T47D (cell line): ENCODE measurements at regions not wholly inside any gene's neighbourhood (a gene's known extent, or its start where the extent isn't known, plus 50 kb on each side); places are given as distances from the start of the nearest gene placed in this dataset.
A peak's percentile ranks its signal among the peaks of the same experiment; 100 is the strongest.

Source experiments
- DNase-seq, 2 experiments: peaks; one replicate each; pipeline versions ENCODE4 v3.0.0 to v3.0.0-alpha.2; 2011 to 2012; ENCODE audit warnings: low read depth in 1 of 2, low spot score in 1 of 2
- JUND ChIP-seq: IDR thresholded peaks from 2 replicates; pipeline ENCODE4 v1.6.1; 2012; ENCODE audit warnings: low read depth
- in situ Hi-C: cut with HindIII; loops from 2 replicates; pipeline ENCODE4 v1.10.0; 2016; ENCODE audit warnings: low sequenced_read_pairs, low pct_unique_long_range_greater_than_20kb

DNA sequence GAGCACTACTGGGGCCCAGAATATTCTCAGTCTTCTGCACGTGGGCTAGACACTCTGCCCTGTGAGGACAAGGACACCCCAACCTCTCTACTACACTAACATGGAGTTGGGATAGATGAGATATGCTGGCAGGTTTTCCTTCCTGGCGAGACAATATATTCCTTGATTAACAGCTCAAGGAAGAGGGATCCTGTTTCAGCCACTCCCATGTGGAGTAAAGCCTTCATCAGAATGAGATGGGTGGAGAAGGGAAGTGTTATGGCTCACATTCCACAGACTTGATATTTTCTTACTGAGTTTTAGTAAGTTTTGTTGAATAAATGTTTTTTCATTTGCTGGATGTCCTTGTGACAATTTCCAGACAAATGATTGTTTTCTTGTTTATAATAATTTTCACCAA lies 1187.6 kb downstream of the CDH12 start:
- no peak for DNase-seq
- no peak for TF ChIP-seq JUND
- in situ Hi-C loops, result no loop called here

DNA sequence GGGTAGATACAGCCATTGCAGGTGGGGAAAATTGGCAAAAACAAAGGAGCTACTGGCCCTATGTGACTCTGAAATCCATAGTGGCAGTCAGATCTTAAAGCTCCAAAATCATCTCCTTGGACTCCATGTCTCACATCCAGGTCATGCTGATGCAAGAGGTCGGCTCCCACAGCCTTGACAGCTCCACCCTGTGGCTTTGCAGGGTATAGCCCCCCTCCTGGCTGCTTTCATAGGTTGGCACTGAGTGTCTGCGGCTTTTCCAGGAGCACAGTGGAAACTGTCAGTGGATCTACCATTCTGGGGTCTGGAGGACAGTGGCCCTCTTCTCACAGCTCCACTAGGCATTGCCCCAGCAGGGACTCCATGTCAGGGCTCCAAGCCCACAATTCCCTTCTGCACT lies 1190.1 kb downstream of the CDH12 start:
- no peak for DNase-seq
- in situ Hi-C loops, result no loop called here

DNA sequence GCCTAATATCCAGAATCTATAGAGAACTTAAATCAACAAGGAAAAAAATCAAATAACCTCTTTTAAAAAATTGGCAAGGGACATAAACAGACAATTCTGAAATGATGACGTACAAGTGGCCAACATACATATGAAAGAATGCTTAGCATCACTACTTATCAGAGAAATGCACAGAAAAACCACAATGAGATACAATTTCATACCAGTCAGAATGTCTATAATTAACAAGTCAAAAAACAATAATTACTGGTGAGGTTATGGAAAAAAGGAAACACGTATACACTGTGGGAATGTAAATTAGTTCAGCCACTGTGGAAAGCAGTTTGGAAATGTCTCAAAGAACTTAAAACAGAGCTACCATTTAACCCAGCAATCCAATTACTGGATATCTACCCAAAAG lies 1192.0 kb downstream of the CDH12 start:
- in situ Hi-C loops, result no loop called here
- DNase-seq, result no peak
- no peak for TF ChIP-seq JUND

More for the DNA sequence above, 1190.1 kb downstream of the CDH12 start:
- no peak for TF ChIP-seq JUND

DNA sequence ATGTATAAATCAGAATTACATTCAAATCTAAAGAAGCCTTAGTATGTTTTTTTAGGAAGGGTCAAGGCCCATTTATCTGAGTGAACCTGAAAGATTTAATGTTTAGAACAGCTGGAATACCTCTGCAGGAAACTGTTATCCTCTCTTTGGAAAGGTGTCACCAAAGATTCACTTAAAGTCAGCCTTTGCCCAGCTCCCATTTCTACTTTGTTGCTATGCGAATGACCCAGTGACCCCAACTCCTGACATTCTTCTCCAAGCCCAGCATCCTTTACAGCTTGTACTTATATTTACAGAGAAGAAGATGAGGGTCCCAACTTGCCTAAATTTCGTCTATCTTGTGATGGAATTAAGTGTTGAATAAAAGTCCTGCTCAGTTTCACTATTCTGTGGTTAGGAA lies 1198.6 kb downstream of the CDH12 start:
- no peak for TF ChIP-seq JUND
- no peak for DNase-seq
- in situ Hi-C loops, result no loop called here

DNA sequence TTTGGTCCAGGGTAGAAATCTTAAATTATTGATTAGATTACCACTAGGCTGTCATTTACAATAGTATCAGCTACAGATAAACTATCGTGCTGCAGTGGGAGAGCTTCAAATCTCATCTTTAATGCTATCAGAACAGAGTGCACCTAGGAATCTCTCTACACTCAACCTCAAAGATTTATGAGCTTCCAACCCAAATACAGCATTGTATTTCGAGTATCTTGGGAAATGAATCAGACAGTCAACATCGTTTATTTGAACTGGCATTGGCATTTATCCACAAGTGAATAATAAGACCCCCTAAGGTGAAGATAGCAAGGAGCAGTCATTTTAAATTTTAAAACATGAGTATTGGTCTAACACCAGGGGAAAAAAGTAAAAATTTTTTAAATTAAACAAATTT lies 1203.2 kb downstream of the CDH12 start:
- TF ChIP-seq JUND, result no peak
- in situ Hi-C loops, result no loop called here
- DNase-seq, result no peak

DNA sequence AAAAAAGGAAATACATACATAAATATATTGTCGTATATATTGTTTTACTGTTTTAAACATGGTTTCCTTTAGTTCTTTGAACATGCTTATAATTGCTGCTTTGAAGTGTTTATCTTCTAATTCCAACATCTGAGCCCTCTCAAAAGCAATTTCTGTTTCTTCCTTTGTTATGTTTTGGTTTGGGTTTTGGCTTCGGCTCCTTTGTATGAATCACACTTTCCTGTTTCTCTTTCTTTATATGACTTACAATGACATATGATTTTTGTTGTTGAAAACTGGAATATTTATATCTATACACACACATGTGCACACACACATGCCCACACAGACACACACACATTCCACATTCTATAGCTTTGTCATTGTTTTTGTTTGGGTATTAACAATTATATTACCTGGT lies 1206.7 kb downstream of the CDH12 start:
- in situ Hi-C loops, result no loop called here
- DNase-seq, result no peak
- no peak for TF ChIP-seq JUND

DNA sequence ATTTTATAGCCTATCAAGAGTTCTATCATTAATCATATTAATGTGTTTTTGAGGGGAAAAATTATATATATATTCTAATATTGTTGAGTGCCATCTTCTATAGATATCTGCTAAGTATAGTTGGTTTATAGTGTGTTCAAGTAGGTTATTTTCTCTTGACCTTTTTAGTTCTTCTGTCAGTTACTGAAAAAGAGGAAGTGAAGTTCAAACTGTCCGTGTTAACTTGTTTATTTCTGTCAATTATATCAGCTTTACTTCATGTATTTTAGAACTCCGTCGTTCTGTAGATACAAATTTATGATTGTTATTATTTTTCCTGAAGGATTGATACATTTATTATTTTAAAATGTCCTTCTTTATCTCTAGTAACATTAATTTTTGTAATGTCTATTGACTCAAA lies 1209.1 kb downstream of the CDH12 start:
- TF ChIP-seq JUND, result no peak
- in situ Hi-C loops, result no loop called here
- no peak for DNase-seq

DNA sequence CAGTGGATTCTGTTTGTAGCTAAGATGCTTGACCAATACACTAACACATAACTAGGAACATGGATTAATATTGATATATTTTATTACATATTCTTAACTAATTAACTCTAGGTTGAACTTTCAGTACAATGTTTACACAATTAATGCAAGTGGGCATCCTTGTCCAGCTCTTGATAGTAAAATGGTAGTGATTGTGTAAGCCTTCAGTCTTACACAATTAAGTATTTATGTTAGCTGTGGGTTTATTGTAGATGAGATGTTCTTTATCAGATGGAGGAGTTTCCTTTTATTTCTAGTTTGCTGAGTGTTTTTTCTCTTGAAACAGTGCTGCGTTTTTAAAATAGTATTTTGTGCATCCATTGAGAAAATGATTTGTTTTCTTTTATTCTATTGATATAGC lies 1210.8 kb downstream of the CDH12 start:
- in situ Hi-C loops, result no loop called here
- TF ChIP-seq JUND, result no peak
- DNase-seq, result no peak

DNA sequence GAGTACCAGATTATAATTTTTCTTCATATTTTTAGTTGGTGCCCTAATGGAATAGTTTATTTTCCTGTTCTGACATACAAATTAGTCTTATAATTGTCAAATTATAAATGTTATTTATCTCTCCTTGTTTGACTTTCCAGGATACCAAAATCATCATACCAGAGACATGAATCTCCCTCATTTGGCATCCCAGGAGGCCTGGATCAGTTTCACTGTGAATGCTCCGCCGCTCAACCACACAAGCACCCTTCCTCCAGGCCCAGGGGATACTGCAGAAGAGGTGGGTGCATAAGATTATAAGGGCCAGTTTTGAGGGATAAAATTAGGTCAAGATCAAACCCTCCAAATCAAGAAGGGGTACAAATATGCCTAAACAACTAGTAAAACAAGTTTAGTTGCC lies 1229.3 kb downstream of the CDH12 start:
- in situ Hi-C loops, result no loop called here
- no peak for TF ChIP-seq JUND
- no peak for DNase-seq

DNA sequence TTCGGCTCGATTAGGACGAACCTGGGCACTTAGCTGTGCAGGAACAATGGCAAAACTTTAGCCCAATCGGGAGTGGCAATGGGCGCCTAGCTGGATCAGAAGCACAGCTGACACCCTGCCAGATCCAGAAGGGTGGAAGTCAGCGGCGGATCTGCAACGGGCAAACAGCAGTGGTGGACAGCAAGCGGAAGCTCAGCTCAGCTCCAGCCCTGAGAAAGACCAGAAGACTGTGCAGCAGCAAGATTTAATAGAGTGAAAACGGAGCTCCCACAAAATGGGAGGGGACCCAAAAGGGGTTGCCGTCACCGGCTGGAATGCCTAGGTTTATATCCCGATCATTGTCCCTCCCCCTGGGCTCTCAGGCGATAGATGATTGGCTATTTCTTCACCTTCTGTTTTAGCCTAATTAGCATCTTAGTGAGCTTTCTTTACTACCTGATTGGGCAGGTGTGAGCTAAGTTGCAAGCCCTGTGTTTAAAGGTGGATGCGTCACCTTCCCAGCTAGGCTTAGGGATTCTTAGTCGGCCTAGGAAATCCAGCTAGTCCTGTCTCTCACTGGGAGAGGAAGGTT lies 1237.9 kb downstream of the CDH12 start:
- DNase-seq, result peak in 1 of 2 experiments; percentile 79
- TF ChIP-seq JUND, result no peak
- in situ Hi-C loops, result no loop called here

DNA sequence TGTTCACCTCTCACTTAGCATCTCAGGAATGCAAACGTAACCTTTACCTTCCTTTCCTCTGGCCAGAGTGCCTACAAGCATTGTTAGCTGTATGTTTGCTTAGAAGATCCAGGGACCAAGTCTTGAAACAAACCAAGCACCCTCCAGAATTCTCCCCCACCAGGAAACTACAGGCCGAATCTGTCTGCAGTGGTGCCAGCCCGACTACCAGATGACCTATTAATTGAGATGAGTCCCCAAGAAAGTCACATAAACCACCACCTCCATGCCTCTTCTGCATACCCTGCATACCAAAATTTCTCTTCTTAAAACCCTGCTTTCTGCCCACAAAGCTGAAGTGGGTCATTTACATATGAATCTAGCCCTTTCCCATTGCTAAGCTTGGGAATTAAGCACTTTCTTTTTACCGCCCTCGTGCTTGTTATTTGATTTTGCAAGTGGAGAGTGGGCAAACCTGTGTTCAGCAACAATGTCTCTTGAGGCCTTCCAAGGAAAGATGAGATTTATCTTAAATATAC lies 1239.1 kb downstream of the CDH12 start:
- TF ChIP-seq JUND, result no peak
- no peak for DNase-seq
- in situ Hi-C loops, result no loop called here

DNA sequence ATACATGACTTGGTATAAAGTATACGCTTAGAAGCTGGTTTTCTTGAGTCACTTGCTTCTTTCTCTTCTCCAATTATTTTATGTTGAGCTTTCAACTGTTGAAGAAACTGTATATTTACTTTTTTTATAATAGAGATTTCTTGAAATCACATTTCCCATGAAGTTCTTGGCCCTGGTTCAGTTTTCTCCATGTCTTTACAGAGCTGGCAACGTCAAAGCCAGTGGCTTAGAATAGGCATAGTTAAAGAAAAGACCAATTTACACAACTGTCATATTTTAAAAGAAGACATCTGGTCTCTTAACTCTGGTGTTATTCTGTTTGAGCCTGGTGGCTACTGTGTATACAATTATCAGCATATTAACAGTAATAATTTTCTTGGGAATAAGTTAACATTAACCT lies 1249.3 kb downstream of the CDH12 start:
- no peak for TF ChIP-seq JUND
- in situ Hi-C loops, result no loop called here
- DNase-seq, result no peak

DNA sequence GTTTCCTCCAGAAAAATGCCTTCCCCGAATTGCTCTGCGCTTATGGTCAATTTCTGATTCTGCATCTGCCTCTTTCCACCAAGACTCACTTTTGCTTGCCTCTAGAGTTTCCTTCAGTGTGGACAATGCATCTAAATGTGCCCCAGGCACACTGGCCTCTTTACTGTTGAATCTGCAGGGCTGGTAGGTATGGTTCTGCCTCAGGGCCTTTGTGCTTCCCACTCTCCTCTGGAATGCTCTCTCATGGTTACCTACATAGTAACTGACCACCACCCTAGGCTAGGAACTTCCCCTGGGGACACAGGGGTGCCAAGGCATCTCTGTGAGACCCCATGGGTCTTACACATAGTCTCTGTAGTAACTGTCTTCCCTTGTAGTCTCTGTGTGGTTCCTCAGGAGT lies 1258.6 kb downstream of the CDH12 start:
- DNase-seq, result peak in 1 of 2 experiments; percentile 12
- TF ChIP-seq JUND, result no peak
- in situ Hi-C loops, result no loop called here

DNA sequence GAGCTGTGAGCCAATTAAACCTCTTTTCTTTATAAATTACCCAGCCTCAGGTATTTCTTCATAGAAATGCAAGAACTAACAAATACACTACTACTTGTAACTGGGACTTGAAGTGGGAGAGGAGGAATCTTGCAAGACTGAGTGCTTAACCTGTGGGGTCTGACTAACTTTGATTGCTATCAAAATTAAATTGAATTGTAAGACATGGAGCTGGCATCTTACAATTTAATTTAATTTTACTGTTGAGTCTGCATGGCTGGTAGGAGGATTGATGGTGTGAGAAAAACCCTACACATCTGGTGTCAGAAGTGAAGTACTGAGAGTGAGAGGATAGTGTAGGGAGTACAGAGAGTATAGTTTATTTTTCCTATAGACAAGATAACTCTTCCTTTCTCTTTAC lies 1259.9 kb downstream of the CDH12 start:
- TF ChIP-seq JUND, result no peak
- DNase-seq, result no peak
- in situ Hi-C loops, result no loop called here

DNA sequence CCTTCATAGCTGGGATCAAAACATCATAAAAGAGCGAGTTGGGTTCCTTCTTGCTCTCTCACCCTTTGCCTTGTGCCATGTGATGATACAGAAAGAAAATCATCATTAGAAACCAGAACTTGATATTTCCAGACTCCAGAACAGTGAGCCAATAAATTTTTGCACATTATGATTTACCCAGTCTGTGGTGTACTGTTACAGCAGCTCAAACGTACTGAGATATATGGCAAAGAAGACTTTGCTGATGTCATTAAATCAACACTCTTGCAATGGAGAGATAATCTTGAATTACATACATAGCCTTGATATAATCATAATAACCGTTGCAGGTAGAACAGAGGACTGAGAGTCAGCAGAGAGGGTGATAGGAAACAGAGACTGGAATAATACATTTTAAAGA lies 1271.6 kb downstream of the CDH12 start:
- in situ Hi-C loops, result no loop called here
- DNase-seq, result no peak
- TF ChIP-seq JUND, result no peak
